ENCODE measurements at regions not wholly inside any gene's neighbourhood (a gene's known extent, or its start where the extent isn't known, plus 50 kb on each side); places are given as distances from the start of the nearest gene placed in this dataset.

DNA sequence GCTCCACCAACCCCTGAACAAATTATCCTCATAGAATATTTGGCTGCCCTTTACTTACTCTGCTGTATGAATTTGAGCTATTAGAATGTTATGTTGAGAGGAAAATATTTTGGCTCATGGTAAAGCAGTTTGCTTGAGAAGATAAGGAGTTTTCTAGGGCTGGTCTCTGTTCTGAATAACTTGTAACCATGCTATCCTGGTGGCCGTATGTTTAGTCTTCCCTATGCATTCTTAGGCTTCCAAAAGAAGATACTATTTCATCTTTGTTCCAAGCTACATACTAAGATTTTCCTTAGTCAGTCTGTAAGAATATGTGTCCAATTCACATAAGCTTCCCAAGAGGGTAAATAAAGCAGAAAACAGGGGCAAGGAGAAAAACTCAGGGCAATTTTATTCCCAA, 1105.1 kb upstream of the PIK3C3 start:
- intact Hi-C loops (cut with DNase I) = no loop called here
- no peak for FAIRE-seq

DNA sequence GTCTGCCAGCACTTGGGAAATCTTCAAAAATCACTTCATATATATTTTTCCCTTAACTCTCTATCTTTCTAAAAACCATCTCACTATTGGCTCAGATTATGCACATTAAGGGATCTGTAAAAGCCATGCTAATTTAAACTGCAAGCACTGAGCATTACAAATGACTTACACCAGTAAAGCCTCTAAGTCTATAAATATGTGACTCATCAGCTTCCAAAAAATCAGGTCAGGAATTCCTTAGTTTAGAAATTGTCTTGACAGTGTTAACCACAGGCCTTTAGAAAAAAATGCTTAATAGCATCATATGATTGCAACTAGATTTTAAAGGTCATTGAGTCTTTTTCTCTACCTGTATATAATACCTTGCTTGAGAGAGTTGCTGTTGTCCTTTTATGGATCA, 1113.6 kb upstream of the PIK3C3 start:
- DNase-seq (no peak), FAIRE-seq (no peak)
- Histone ChIP-seq H3K9me3 (ENCODE audit: control insufficient read depth in 2 of 3, insufficient read depth in 1 of 3, low read length in 3 of 3) (no peaks in the 10 kb centered on the region), H3K4me1 (ENCODE audit: control insufficient read depth in 2 of 3, insufficient read depth in 2 of 3, low read depth in 1 of 3, low read length in 3 of 3) (no peaks in the 10 kb centered on the region), H3K9ac (ENCODE audit: low read length in 3 of 3) (no peak overlapping the region), H3K27ac (ENCODE audit: low read depth in 2 of 2, low read length in 2 of 2) (no peak overlapping the region), H3K27me3 (ENCODE audit: control insufficient read depth, insufficient read depth, low read length) (no peaks in the 10 kb centered on the region), H3K4me3 (ENCODE audit: low read length in 3 of 3) (no peak overlapping the region), H3K36me3 (ENCODE audit: control insufficient read depth in 2 of 3, insufficient read depth in 3 of 3, low read length in 3 of 3) (no peaks in the 10 kb centered on the region)
- TF ChIP-seq, protein P1, sequence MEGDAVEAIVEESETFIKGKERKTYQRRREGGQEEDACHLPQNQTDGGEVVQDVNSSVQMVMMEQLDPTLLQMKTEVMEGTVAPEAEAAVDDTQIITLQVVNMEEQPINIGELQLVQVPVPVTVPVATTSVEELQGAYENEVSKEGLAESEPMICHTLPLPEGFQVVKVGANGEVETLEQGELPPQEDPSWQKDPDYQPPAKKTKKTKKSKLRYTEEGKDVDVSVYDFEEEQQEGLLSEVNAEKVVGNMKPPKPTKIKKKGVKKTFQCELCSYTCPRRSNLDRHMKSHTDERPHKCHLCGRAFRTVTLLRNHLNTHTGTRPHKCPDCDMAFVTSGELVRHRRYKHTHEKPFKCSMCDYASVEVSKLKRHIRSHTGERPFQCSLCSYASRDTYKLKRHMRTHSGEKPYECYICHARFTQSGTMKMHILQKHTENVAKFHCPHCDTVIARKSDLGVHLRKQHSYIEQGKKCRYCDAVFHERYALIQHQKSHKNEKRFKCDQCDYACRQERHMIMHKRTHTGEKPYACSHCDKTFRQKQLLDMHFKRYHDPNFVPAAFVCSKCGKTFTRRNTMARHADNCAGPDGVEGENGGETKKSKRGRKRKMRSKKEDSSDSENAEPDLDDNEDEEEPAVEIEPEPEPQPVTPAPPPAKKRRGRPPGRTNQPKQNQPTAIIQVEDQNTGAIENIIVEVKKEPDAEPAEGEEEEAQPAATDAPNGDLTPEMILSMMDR (IDR thresholded peaks at IDR 0.05; ENCODE audit: borderline replicate concordance, extremely low read depth, insufficient read depth) = no peak
- intact Hi-C loops (cut with DNase I) = no loop called here

More for the DNA sequence above, 1105.1 kb upstream of the PIK3C3 start:
- DNase-seq = no peak
- H3K4me3 ChIP-seq (ENCODE audit: low read length in 3 of 3) = no peak overlapping the region
- H3K4me1 ChIP-seq (ENCODE audit: control insufficient read depth in 2 of 3, insufficient read depth in 2 of 3, low read depth in 1 of 3, low read length in 3 of 3) = no peaks in the 10 kb centered on the region
- TF ChIP-seq, protein P1 (IDR thresholded peaks at IDR 0.05; ENCODE audit: borderline replicate concordance, extremely low read depth, insufficient read depth) = no peak
- H3K36me3 ChIP-seq (ENCODE audit: control insufficient read depth in 2 of 3, insufficient read depth in 3 of 3, low read length in 3 of 3) = no peaks in the 10 kb centered on the region
- H3K27ac ChIP-seq (ENCODE audit: low read depth in 2 of 2, low read length in 2 of 2) = no peak overlapping the region
- H3K27me3 ChIP-seq (ENCODE audit: control insufficient read depth, insufficient read depth, low read length) = no peaks in the 10 kb centered on the region
- H3K9ac ChIP-seq (ENCODE audit: low read length in 3 of 3) = no peak overlapping the region
- no peaks in the 10 kb centered on the region for H3K9me3 ChIP-seq (ENCODE audit: control insufficient read depth in 2 of 3, insufficient read depth in 1 of 3, low read length in 3 of 3)

DNA sequence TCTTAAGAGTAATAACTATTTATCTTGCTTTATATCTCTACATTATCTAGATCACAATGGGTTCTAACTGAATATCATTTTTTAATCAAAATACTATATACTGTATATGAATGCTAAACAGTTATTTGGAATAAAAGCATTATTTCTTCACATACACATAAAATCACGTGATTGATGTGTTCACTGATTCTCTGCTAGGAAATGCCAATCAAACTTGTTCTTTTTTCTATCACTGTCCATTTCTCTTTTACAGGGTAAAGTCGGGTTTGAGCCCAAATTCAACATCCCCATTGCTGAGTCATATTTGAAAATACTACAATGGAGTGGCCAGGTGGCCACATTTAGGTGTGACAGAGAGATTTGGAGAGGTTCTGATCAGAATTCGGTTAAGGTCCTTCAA, 1114.0 kb upstream of the PIK3C3 start:
- TF ChIP-seq, protein P1 (IDR thresholded peaks at IDR 0.05; ENCODE audit: borderline replicate concordance, extremely low read depth, insufficient read depth) = no peak
- DNase-seq = no peak

DNA sequence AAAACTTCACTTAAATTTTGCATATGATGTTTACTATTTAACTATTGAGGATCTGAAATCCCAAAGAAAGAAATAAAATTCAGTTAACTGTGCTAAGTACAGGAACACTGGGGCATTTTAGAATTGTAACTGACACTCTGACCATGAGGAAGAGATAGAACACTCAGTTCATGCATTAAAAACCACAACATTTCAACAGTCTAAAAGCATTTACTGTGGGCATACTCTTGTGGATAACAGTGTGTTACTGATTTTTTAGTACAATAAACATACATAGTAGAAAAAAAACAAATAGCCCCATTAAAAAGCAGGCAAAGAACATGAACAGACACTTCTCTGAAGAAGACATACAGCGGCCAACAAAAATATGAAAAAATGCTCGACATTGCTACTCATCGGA, 1122.7 kb upstream of the PIK3C3 start:
- DNase-seq = no peak
- no peaks in the 10 kb centered on the region for H3K9me3 ChIP-seq (ENCODE audit: control insufficient read depth in 2 of 3, insufficient read depth in 1 of 3, low read length in 3 of 3)
- H3K27me3 ChIP-seq (ENCODE audit: control insufficient read depth, insufficient read depth, low read length) = no peaks in the 10 kb centered on the region
- no peak for FAIRE-seq
- H3K36me3 ChIP-seq (ENCODE audit: control insufficient read depth in 2 of 3, insufficient read depth in 3 of 3, low read length in 3 of 3) = no peaks in the 10 kb centered on the region
- TF ChIP-seq, protein P1 (IDR thresholded peaks at IDR 0.05; ENCODE audit: borderline replicate concordance, extremely low read depth, insufficient read depth) = no peak
- H3K27ac ChIP-seq (ENCODE audit: low read depth in 2 of 2, low read length in 2 of 2) = no peak overlapping the region
- H3K4me1 ChIP-seq (ENCODE audit: control insufficient read depth in 2 of 3, insufficient read depth in 2 of 3, low read depth in 1 of 3, low read length in 3 of 3) = no peaks in the 10 kb centered on the region
- H3K9ac ChIP-seq (ENCODE audit: low read length in 3 of 3) = no peak overlapping the region
- H3K4me3 ChIP-seq (ENCODE audit: low read length in 3 of 3) = no peak overlapping the region
- intact Hi-C loops (cut with DNase I) = no loop called here

More for the DNA sequence above, 1114.0 kb upstream of the PIK3C3 start:
- no peak overlapping the region for H3K27ac ChIP-seq (ENCODE audit: low read depth in 2 of 2, low read length in 2 of 2)
- no peaks in the 10 kb centered on the region for H3K27me3 ChIP-seq (ENCODE audit: control insufficient read depth, insufficient read depth, low read length)
- intact Hi-C loops (cut with DNase I) = no loop called here
- no peaks in the 10 kb centered on the region for H3K36me3 ChIP-seq (ENCODE audit: control insufficient read depth in 2 of 3, insufficient read depth in 3 of 3, low read length in 3 of 3)
- no peak overlapping the region for H3K4me3 ChIP-seq (ENCODE audit: low read length in 3 of 3)
- H3K4me1 ChIP-seq (ENCODE audit: control insufficient read depth in 2 of 3, insufficient read depth in 2 of 3, low read depth in 1 of 3, low read length in 3 of 3) = no peaks in the 10 kb centered on the region
- no peak for FAIRE-seq
- no peak overlapping the region for H3K9ac ChIP-seq (ENCODE audit: low read length in 3 of 3)
- H3K9me3 ChIP-seq (ENCODE audit: control insufficient read depth in 2 of 3, insufficient read depth in 1 of 3, low read length in 3 of 3) = no peaks in the 10 kb centered on the region
